ENCODE measurements at regions not wholly inside any gene's neighbourhood (a gene's known extent, or its start where the extent isn't known, plus 50 kb on each side); places are given as distances from the start of the nearest gene placed in this dataset.

DNA sequence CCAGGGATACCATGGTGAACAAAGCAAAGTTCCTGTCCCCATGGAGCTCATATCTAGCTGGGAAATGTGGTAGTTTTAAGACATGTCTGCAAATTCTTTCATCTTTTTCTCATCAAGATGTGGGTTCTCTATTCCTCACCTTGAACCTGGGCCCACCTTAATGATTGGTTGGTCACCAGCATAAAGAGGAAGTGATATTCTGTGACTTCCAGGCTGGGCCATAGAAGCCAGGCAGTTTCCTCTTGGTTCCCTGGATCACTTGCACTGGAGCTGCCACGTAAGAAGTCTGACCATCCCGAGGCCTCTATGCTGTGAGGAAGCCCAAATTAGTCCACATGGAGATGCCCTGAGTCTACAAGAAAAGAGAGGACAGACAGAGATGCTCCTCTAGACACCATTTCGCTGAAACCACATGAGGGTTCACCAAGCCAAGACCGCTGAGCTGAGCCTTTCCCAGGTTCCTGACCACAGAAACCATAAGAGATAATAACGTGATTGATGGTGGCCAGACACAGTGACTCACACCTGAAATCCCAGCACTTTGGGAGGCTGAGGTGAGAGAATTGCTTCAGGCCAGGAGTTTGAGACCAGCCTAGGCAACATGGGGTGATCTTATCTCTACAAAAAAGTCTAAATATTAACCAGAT, 119.5 kb upstream of the ISX start:
- TF ChIP-seq MYC (IDR thresholded peaks at IDR 0.05; ENCODE audit: low read depth, low read length) (no peak), CTCF (IDR thresholded peaks at IDR 0.05; ENCODE audit: low read depth, low read length) (no peak), MAX (IDR thresholded peaks at IDR 0.05; ENCODE audit: low read depth, low read length) (no peak), POLR2A (IDR thresholded peaks at IDR 0.05; ENCODE audit: extremely low read depth, insufficient read length) (no peak)

DNA sequence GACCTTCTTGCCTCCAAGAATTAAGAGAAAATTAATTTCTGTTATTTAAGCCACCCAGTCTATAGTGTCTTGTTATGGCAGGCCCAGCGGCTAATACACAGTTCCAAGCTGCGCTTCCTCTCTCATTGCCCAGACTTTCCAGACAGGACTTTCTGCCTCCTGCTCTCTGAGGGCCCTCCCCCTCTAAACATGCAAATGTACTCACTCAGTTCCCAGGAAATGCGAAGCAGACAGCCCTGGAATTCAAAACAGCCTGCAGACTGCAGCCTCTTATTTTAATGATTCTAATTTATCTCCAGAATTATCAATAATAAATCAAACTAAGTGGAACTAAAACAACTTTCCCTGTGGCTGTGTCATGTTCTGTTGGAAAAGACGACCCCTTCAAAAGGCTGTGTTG, 115.5 kb upstream of the ISX start:
- DNase-seq (ENCODE audit: low read depth) = no peak
- TF ChIP-seq MYC (IDR thresholded peaks at IDR 0.05; ENCODE audit: low read depth, low read length) = no peak
- TF ChIP-seq MAX (IDR thresholded peaks at IDR 0.05; ENCODE audit: low read depth, low read length) = no peak
- TF ChIP-seq POLR2A (IDR thresholded peaks at IDR 0.05; ENCODE audit: extremely low read depth, insufficient read length) = no peak
- TF ChIP-seq CTCF (IDR thresholded peaks at IDR 0.05; ENCODE audit: low read depth, low read length) = no peak
- no peak overlapping the region for H3K4me3 ChIP-seq (ENCODE audit: low read depth, low read length)

More for the DNA sequence above, 119.5 kb upstream of the ISX start:
- no peak for DNase-seq (ENCODE audit: low read depth)
- H3K4me3 ChIP-seq (ENCODE audit: low read depth, low read length) = no peak overlapping the region

GRCh38 chr22:34951212-34951611, 114.7 kb upstream of the ISX start:
- H3K4me3 ChIP-seq (ENCODE audit: low read depth, low read length) = no peak overlapping the region
- TF ChIP-seq MYC (IDR thresholded peaks at IDR 0.05; ENCODE audit: low read depth, low read length) (no peak), MAX (IDR thresholded peaks at IDR 0.05; ENCODE audit: low read depth, low read length) (no peak), CTCF (IDR thresholded peaks at IDR 0.05; ENCODE audit: low read depth, low read length) (no peak), POLR2A (IDR thresholded peaks at IDR 0.05; ENCODE audit: extremely low read depth, insufficient read length) (no peak)
- DNase-seq (ENCODE audit: low read depth) = no peak

- DNase-seq (ENCODE audit: low read depth) = no peak
- no peak overlapping the region for H3K4me3 ChIP-seq (ENCODE audit: low read depth, low read length)
- TF ChIP-seq CTCF (IDR thresholded peaks at IDR 0.05; ENCODE audit: low read depth, low read length) = no peak
- no peak for TF ChIP-seq POLR2A (IDR thresholded peaks at IDR 0.05; ENCODE audit: extremely low read depth, insufficient read length)
- no peak for TF ChIP-seq MYC (IDR thresholded peaks at IDR 0.05; ENCODE audit: low read depth, low read length)
- TF ChIP-seq MAX (IDR thresholded peaks at IDR 0.05; ENCODE audit: low read depth, low read length) = no peak
Measured at GRCh38 chr22:34960005-34960404, 106.0 kb upstream of the ISX start.

- DNase-seq (ENCODE audit: low read depth) = no peak
- H3K4me3 ChIP-seq (ENCODE audit: low read depth, low read length) = no peak overlapping the region
- TF ChIP-seq POLR2A (IDR thresholded peaks at IDR 0.05; ENCODE audit: extremely low read depth, insufficient read length) = no peak
- TF ChIP-seq CTCF (IDR thresholded peaks at IDR 0.05; ENCODE audit: low read depth, low read length) = no peak
- TF ChIP-seq MYC (IDR thresholded peaks at IDR 0.05; ENCODE audit: low read depth, low read length) = no peak
- TF ChIP-seq MAX (IDR thresholded peaks at IDR 0.05; ENCODE audit: low read depth, low read length) = no peak
Measured at GRCh38 chr22:34966980-34967565, 98.9 kb upstream of the ISX start.
